Endothelial cell of umbilical vein (primary cell): ENCODE measurements at regions not wholly inside any gene's neighbourhood (a gene's known extent, or its start where the extent isn't known, plus 50 kb on each side); places are given as distances from the start of the nearest gene placed in this dataset.
"Not testable (repeated sequence)": the region's sequence is repeated elsewhere in the genome, so short reads cannot be mapped to it uniquely, and the experiment has no call there.

Experiments used
- BruUV-seq: library from RNA; stranded (reverse); fragments of 400-500 nt; replicated peaks from 2 replicates; lab custom pipeline; 2021; lab: Mats Ljungman, UMichigan
- CTCF ChIA-PET: fragments of 300-600, 350-600 bp; sonication (Branson Sonifier 250); formaldehyde crosslinking; loops from one replicate; lab custom pipeline; 2021; ENCODE audit warnings: antibody characterized with exemption, inconsistent platforms; lab: Charles Lee
- POLR2A ChIA-PET: fragments of 300-600, 350-600 bp; sonication (Branson Sonifier 250); formaldehyde crosslinking; loops from one replicate; lab custom pipeline; 2021; ENCODE audit warnings: antibody characterized with exemption, inconsistent platforms; lab: Charles Lee
- DNase-seq: peaks from one replicate; pipeline ENCODE4 v3.0.0-alpha.2; 2011; ENCODE audit warnings: low read depth, low spot score
- FAIRE-seq: peaks from 2 replicates; lab custom pipeline; 2011; peaks lifted over from hg19 to GRCh38; lab: Jason Lieb, UNC
- H2AFZ ChIP-seq: 2 replicates; pipeline ENCODE4 v1.6.0; 2012; ENCODE audit warnings: low read depth, low read length, control low read depth, inconsistent platforms
- H3K27ac ChIP-seq: 2 replicates; pipeline ENCODE4 v1.5.1; 2011; ENCODE audit warnings: low read depth, mild to moderate bottlenecking, control low read depth, low read length, moderate library complexity; ENCODE audit not compliant: insufficient read depth
- H3K27me3 ChIP-seq, 2 experiments: 2 replicates each; pipeline versions ENCODE4 v1.6.0 to v1.6.1; 2011; ENCODE audit warnings: low read length in 2 of 2, mixed read lengths in 1 of 2; ENCODE audit not compliant: control insufficient read depth in 2 of 2, insufficient read depth in 2 of 2
- H3K36me3 ChIP-seq, 2 experiments: 2 replicates in 1 of 2; 3 replicates in 1 of 2; pipeline ENCODE4 v1.5.1; 2011; ENCODE audit warnings: low read length in 2 of 2, mild to moderate bottlenecking in 1 of 2, moderate library complexity in 1 of 2; ENCODE audit not compliant: control insufficient read depth in 2 of 2, insufficient read depth in 2 of 2; ENCODE audit errors: extremely low read depth in 1 of 2
- H3K4me1 ChIP-seq: 3 replicates; pipeline ENCODE4 v1.5.1; 2011; ENCODE audit warnings: mild to moderate bottlenecking, low read length; ENCODE audit not compliant: control insufficient read depth, insufficient read depth; ENCODE audit errors: extremely low read depth
- H3K4me2 ChIP-seq: 2 replicates; pipeline ENCODE4 v1.6.1; 2011; ENCODE audit warnings: low read length, control low read depth, mixed read lengths; ENCODE audit not compliant: insufficient read depth
- H3K4me3 ChIP-seq, 3 experiments: fragments of 200-600 bp in 1 of 3; sonication (generic), shearing (Covaris generic) in 1 of 3; replicated peaks in 1 of 3; 2 replicates each; pipeline ENCODE4 v1.5.1; 2011 to 2016; ENCODE audit warnings: control low read depth in 3 of 3, low read length in 3 of 3, mild to moderate bottlenecking in 2 of 3, inconsistent platforms in 1 of 3, low read depth in 1 of 3, moderate library complexity in 1 of 3; ENCODE audit not compliant: insufficient read depth in 1 of 3
- H3K79me2 ChIP-seq: 2 replicates; pipeline ENCODE4 v1.6.0; 2012; ENCODE audit warnings: low read length, inconsistent platforms; ENCODE audit not compliant: control insufficient read depth, insufficient read depth
- H3K9ac ChIP-seq: replicated peaks from 2 replicates; pipeline ENCODE3; 2011; ENCODE audit warnings: low read length, control low read depth; ENCODE audit not compliant: insufficient read depth; ENCODE audit errors: extremely low read depth
- H3K9me1 ChIP-seq: replicated peaks from 3 replicates; pipeline ENCODE4 v1.6.0; 2011; ENCODE audit warnings: mild to moderate bottlenecking, low read length; ENCODE audit not compliant: control insufficient read depth, insufficient read depth; ENCODE audit errors: extremely low read depth
- H3K9me3 ChIP-seq: replicated peaks from 2 replicates; pipeline ENCODE4 v1.5.1; 2012; ENCODE audit warnings: low read length, inconsistent platforms; ENCODE audit not compliant: control insufficient read depth, insufficient read depth
- H4K20me1 ChIP-seq: replicated peaks from 2 replicates; pipeline ENCODE3; 2011; ENCODE audit warnings: mild to moderate bottlenecking, low read length; ENCODE audit not compliant: control insufficient read depth, insufficient read depth; ENCODE audit errors: extremely low read depth
- GATA2 ChIP-seq: IDR thresholded peaks from 2 replicates; pipeline ENCODE4 v1.7.0; 2011; ENCODE audit warnings: low read depth, mild to moderate bottlenecking, moderate library complexity, mixed read lengths, low read length; ENCODE audit not compliant: insufficient read length, insufficient read depth
- dilution Hi-C: fragments of 300-500 bp; cut with MboI; formaldehyde crosslinking; loops from one replicate; pipeline ENCODE4 v1.15.0; 2019; ENCODE audit warnings: low sequenced_read_pairs; ENCODE audit not compliant: extremely low pct_ligation_motif_present
- intact Hi-C: fragments of 100-400 bp; cut with micrococcal nuclease; formaldehyde crosslinking; loops from one replicate; pipeline ENCODE4 v1.10.0; 2022
- TF ChIP-seq, protein P1 (sequence below), 2 donors: IDR thresholded peaks; 1 replicate in 1 of 2; 2 replicates in 1 of 2; pipeline ENCODE4 v1.5.1; 2011; ENCODE audit warnings: low read length in 2 of 2, mild to moderate bottlenecking in 2 of 2, moderate library complexity in 2 of 2, control low read depth in 1 of 2, inconsistent platforms in 1 of 2, low read depth in 1 of 2; ENCODE audit not compliant: insufficient read depth in 1 of 2; ENCODE audit errors: extremely low read depth in 1 of 2

DNA sequence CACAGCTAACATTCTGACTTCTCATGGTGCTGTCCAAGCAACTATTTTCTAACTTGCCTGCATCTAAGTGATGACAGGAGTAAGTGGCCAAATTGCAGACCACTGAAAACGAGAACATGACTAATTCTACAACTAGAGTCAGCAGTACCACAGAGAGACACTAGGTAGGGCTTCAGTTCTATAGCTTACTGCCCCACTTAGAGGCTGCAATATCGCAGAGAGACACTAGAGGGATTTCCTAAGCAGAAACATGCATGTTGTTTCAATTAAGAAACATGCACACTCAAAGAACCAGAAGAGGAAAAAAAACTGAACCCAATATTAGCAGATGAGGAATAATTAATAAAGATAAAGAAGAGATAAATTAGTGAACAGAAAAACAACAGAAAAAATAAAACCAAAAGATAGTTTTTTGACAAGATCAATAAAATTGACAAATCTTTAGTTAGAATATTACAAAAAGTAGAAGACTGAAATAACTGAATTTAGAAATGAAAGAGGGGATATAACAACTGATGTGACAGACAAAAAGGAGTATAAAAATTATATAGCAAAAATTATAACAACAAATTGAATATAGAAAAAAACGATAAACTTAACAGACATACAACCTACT is 100.8 kb downstream of the SPIN4 start:
- TF ChIP-seq, protein P1, sequence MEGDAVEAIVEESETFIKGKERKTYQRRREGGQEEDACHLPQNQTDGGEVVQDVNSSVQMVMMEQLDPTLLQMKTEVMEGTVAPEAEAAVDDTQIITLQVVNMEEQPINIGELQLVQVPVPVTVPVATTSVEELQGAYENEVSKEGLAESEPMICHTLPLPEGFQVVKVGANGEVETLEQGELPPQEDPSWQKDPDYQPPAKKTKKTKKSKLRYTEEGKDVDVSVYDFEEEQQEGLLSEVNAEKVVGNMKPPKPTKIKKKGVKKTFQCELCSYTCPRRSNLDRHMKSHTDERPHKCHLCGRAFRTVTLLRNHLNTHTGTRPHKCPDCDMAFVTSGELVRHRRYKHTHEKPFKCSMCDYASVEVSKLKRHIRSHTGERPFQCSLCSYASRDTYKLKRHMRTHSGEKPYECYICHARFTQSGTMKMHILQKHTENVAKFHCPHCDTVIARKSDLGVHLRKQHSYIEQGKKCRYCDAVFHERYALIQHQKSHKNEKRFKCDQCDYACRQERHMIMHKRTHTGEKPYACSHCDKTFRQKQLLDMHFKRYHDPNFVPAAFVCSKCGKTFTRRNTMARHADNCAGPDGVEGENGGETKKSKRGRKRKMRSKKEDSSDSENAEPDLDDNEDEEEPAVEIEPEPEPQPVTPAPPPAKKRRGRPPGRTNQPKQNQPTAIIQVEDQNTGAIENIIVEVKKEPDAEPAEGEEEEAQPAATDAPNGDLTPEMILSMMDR (IDR thresholded peaks at IDR 0.05; ENCODE audit: extremely low read depth in 1 of 2, insufficient read depth in 1 of 2, low read depth in 1 of 2, low read length in 2 of 2), result peak; percentile 45 to 64
- TF ChIP-seq GATA2, result no peak
- Histone ChIP-seq H3K9me1 (no peaks in the 10 kb centered on the region), H3K9me3 (no peaks in the 10 kb centered on the region), H3K4me1 (no peaks in the 10 kb centered on the region), H3K4me3 (no peak overlapping the region), H3K27ac (no peak overlapping the region), H3K4me2 (no peak overlapping the region), H3K79me2 (no peaks in the 10 kb centered on the region), H3K27me3 (no peaks in the 10 kb centered on the region), H3K36me3 (no peaks in the 10 kb centered on the region), H3K9ac (no peak overlapping the region), H4K20me1 (no peaks in the 10 kb centered on the region), H2AFZ (no peak overlapping the region)
- ChIA-PET CTCF (interaction anchor here (0.5 to 1.5 kb wide), 10 partner anchors 10 to 437 kb away, joined by 3 to 41 read pairs (median 4); no protein-coding TSS in a partner anchor), POLR2A (no interaction called here)
- dilution Hi-C loops (no loop called here), intact Hi-C loops (no loop called here)
- FAIRE-seq (peak; percentile 84), DNase-seq (peak; percentile 72)
- no TSS peak for BruUV-seq

DNA sequence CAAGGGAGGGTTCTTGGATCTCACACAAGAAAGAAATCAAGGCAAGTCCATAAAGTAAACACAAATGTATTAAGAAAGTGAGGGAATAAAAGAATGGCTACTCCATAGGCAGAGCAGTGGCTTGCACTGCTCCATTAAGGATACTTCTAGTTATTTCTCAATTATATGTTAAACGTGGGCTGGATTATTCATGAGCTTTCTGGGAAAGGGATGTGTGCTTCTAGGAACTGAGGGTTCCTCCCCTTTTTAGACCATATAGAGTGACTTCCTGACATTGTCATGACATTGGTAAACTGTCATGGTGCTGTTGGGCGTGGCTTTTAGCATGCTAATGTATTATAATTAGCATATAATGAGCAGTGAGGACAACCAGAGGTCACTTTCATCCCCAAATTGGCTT is 108.4 kb downstream of the SPIN4 start:
- H3K9ac ChIP-seq, dilution Hi-C loops, H3K79me2 ChIP-seq, intact Hi-C loops, CTCF ChIA-PET, H3K9me1 ChIP-seq, H3K27ac ChIP-seq, H3K4me1 ChIP-seq, POLR2A ChIA-PET, DNase-seq, H3K9me3 ChIP-seq, BruUV-seq, H4K20me1 ChIP-seq, H3K4me2 ChIP-seq, H3K27me3 ChIP-seq, H3K4me3 ChIP-seq, H2AFZ ChIP-seq, H3K36me3 ChIP-seq: not testable (repeated sequence)
- peak; percentile 76 for FAIRE-seq

DNA sequence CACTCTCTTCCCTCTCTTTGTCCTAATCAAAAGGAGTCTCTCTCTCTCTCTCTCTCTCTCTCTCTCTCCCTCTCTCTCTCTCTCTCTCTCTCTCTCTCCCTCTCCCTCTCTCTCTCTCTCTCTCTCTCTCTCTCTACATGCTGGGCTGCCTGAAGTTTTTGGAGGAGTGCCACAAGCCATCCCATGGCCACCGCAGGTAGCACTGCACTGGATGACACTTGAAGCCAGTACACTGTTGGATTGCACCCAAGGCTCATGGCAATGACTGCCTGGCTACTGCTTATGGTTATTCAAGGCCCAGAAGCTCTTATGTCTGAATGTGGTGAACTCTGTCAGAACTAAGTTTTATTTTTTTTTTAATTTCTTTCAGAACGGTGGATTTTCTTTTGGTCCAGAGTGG is 115.2 kb downstream of the SPIN4 start:
- H3K27me3 ChIP-seq, H3K27ac ChIP-seq, BruUV-seq, H3K4me1 ChIP-seq, POLR2A ChIA-PET, H2AFZ ChIP-seq, dilution Hi-C loops, intact Hi-C loops, CTCF ChIA-PET, DNase-seq, H3K4me3 ChIP-seq, H3K79me2 ChIP-seq, H4K20me1 ChIP-seq, H3K4me2 ChIP-seq, H3K36me3 ChIP-seq, FAIRE-seq, H3K9me1 ChIP-seq, H3K9ac ChIP-seq, H3K9me3 ChIP-seq: not testable (repeated sequence)
